HG02870 (cell line): ENCODE measurements at regions not wholly inside any gene's neighbourhood (a gene's known extent, or its start where the extent isn't known, plus 50 kb on each side); places are given as distances from the start of the nearest gene placed in this dataset.

Source experiments
- ATAC-seq: cut with Tn5 transposase; IDR thresholded peaks from one replicate; pipeline ENCODE4 v1.9.1; 2021; ENCODE audit warnings: mild to moderate bottlenecking, moderate library complexity; ENCODE audit not compliant: unreplicated experiment

- no peak for ATAC-seq
Observed at GRCh38 chr11:15378941-15379340, 264.2 kb downstream of the INSC start.

- ATAC-seq = no peak
Observed at GRCh38 chr11:15379483-15379882, 264.8 kb downstream of the INSC start.

- no peak for ATAC-seq
Observed at GRCh38 chr11:15390857-15391256, 276.1 kb downstream of the INSC start.

- no peak for ATAC-seq
Observed at GRCh38 chr11:15396778-15397177, 282.1 kb downstream of the INSC start.

GRCh38 chr11:15406851-15407351 is 292.2 kb downstream of the INSC start:
- no peak for ATAC-seq

- ATAC-seq = peak; percentile 54
Observed at GRCh38 chr11:15412054-15412453, 297.3 kb downstream of the INSC start.

- ATAC-seq = no peak
Observed at GRCh38 chr11:15418921-15419320, 304.2 kb downstream of the INSC start.

- ATAC-seq = no peak
Observed at GRCh38 chr11:15419696-15420095, 305.0 kb downstream of the INSC start.

- ATAC-seq = no peak
Observed at GRCh38 chr11:15430381-15430780, 315.7 kb downstream of the INSC start.

GRCh38 chr11:15434529-15434928 is 319.8 kb downstream of the INSC start:
- no peak for ATAC-seq

GRCh38 chr11:15446315-15446714 is 331.6 kb downstream of the INSC start:
- no peak for ATAC-seq

- no peak for ATAC-seq
Observed at GRCh38 chr11:15446929-15447328, 332.2 kb downstream of the INSC start.

GRCh38 chr11:15451713-15452112 is 337.0 kb downstream of the INSC start:
- ATAC-seq = no peak

GRCh38 chr11:15453211-15453765 is 338.6 kb downstream of the INSC start:
- ATAC-seq = peak; percentile 75

GRCh38 chr11:15468466-15468865 is 353.7 kb downstream of the INSC start:
- no peak for ATAC-seq

GRCh38 chr11:15471048-15471894 is 356.5 kb downstream of the INSC start:
- peak; percentile 83 for ATAC-seq

GRCh38 chr11:15471895-15472799 is 357.4 kb downstream of the INSC start:
- no peak for ATAC-seq

- peak; percentile 81 for ATAC-seq
Observed at GRCh38 chr11:15473954-15474837, 359.5 kb downstream of the INSC start.

- ATAC-seq = no peak
Observed at GRCh38 chr11:15476371-15476917, 361.7 kb downstream of the INSC start.

- no peak for ATAC-seq
Observed at GRCh38 chr11:15481871-15482270, 367.1 kb downstream of the INSC start.
